Neural cell (in vitro differentiated cells): ENCODE measurements at regions not wholly inside any gene's neighbourhood (a gene's known extent, or its start where the extent isn't known, plus 50 kb on each side); places are given as distances from the start of the nearest gene placed in this dataset.

Source experiments
- H2AFZ ChIP-seq: fragments of 200-600, 300-800 bp; sonication (generic), shearing (Covaris generic); 2 replicates; pipeline ENCODE4 v1.6.0; 2014; ENCODE audit warnings: low read depth, mild to moderate bottlenecking, antibody characterized with exemption, low read length, moderate library complexity
- H3F3A ChIP-seq: fragments of 200-600 bp; shearing (Covaris generic); 2 replicates; pipeline ENCODE4 v1.6.1; 2016; ENCODE audit warnings: mild to moderate bottlenecking, moderate library complexity, mixed read lengths, antibody characterized with exemption, low read length; ENCODE audit not compliant: insufficient read depth, poor library complexity, severe bottlenecking
- H3K27ac ChIP-seq: fragments of 200-600, 300-800 bp; sonication (generic), shearing (Covaris generic); 2 replicates; pipeline ENCODE4 v1.5.1; 2014; ENCODE audit warnings: mild to moderate bottlenecking, low read length, moderate library complexity
- H3K27me3 ChIP-seq: fragments of 300-800, 200-600 bp; sonication (generic), shearing (Covaris generic); 2 replicates; pipeline ENCODE4 v1.6.0; 2014; ENCODE audit warnings: mild to moderate bottlenecking, low read depth, low read length, moderate library complexity; ENCODE audit not compliant: insufficient read depth
- H3K36me3 ChIP-seq: fragments of 300-800, 200-600 bp; sonication (generic), shearing (Covaris generic); 2 replicates; pipeline ENCODE4 v1.5.1; 2014; ENCODE audit warnings: mild to moderate bottlenecking, antibody characterized with exemption, low read length, moderate library complexity; ENCODE audit not compliant: insufficient read depth
- H3K4me2 ChIP-seq: fragments of 300-800, 200-600 bp; sonication (generic), shearing (Covaris generic); 2 replicates; pipeline ENCODE4 v1.6.0; 2014; ENCODE audit warnings: mild to moderate bottlenecking, low read length
- H3K4me3 ChIP-seq: fragments of 300-800, 200-600 bp; sonication (generic), shearing (Covaris generic); 2 replicates; pipeline ENCODE4 v1.5.1; 2014; ENCODE audit warnings: mild to moderate bottlenecking, low read length, moderate library complexity
- H3K79me2 ChIP-seq: fragments of 200-600 bp; shearing (Covaris generic); replicated peaks from 2 replicates; pipeline ENCODE4 v1.6.0; 2014; ENCODE audit warnings: mild to moderate bottlenecking, low read length, moderate library complexity; ENCODE audit not compliant: insufficient read depth
- H3K9ac ChIP-seq: fragments of 300-800, 200-600 bp; sonication (generic), shearing (Covaris generic); 2 replicates; pipeline ENCODE4 v1.6.1; 2016; ENCODE audit warnings: mild to moderate bottlenecking, low read length, mixed read lengths
- H3K9me2 ChIP-seq: fragments of 200-600 bp; shearing (Covaris generic); 2 replicates; pipeline ENCODE4 v1.6.1; 2016; ENCODE audit warnings: mild to moderate bottlenecking, low read length, mixed read lengths; ENCODE audit not compliant: insufficient read depth
- H3K9me3 ChIP-seq: fragments of 200-600, 300-800 bp; sonication (generic), shearing (Covaris generic); 2 replicates; pipeline ENCODE4 v1.6.1; 2016; ENCODE audit warnings: mild to moderate bottlenecking, mixed run types, low read length, moderate library complexity, mixed read lengths
- H4K20me1 ChIP-seq: fragments of 200-600 bp; shearing (Covaris generic); 2 replicates; pipeline ENCODE4 v1.6.1; 2016; ENCODE audit warnings: mild to moderate bottlenecking, mixed run types; ENCODE audit not compliant: insufficient read depth
- EP300 ChIP-seq: fragments of 450-650 bp; conservative IDR thresholded peaks from 2 replicates; pipeline ENCODE4 v1.6.1; 2014; ENCODE audit warnings: antibody characterized with exemption, mild to moderate bottlenecking, moderate library complexity; ENCODE audit not compliant: poor library complexity, severe bottlenecking
- EZH2 ChIP-seq: fragments of 200-600, 300-800 bp; shearing (Covaris generic), sonication (generic); IDR thresholded peaks from 2 replicates; pipeline ENCODE4 v1.6.1; 2014; ENCODE audit warnings: antibody characterized with exemption, low read length, borderline replicate concordance, mild to moderate bottlenecking; ENCODE audit not compliant: insufficient read depth, poor library complexity, severe bottlenecking
- MXI1 ChIP-seq: fragments of 450-650 bp; conservative IDR thresholded peaks from 2 replicates; pipeline ENCODE4 v1.6.1; 2014; ENCODE audit warnings: antibody characterized with exemption, mild to moderate bottlenecking; ENCODE audit not compliant: poor library complexity, severe bottlenecking
- POLR2AphosphoS5 ChIP-seq: IDR thresholded peaks from 2 replicates; pipeline ENCODE4 v1.6.1; 2012
- RAD21 ChIP-seq: fragments of 450-650 bp; conservative IDR thresholded peaks from 2 replicates; pipeline ENCODE4 v1.6.1; 2014; ENCODE audit warnings: antibody characterized with exemption, mild to moderate bottlenecking, moderate library complexity
- SMC3 ChIP-seq: fragments of 450-650 bp; conservative IDR thresholded peaks from 2 replicates; pipeline ENCODE4 v1.6.1; 2014; ENCODE audit warnings: antibody characterized with exemption, mild to moderate bottlenecking, moderate library complexity; ENCODE audit not compliant: poor library complexity
- TAF1 ChIP-seq: IDR thresholded peaks from 2 replicates; pipeline ENCODE4 v1.6.1; 2012; ENCODE audit warnings: low read depth
- TF ChIP-seq, protein P1 (sequence below): fragments of 450-650 bp; IDR thresholded peaks from 2 replicates; pipeline ENCODE4 v1.5.1; 2014; ENCODE audit warnings: antibody characterized with exemption, mild to moderate bottlenecking, moderate library complexity; ENCODE audit not compliant: poor library complexity, severe bottlenecking
- TF ChIP-seq, protein P2 (sequence below): IDR thresholded peaks from 2 replicates; pipeline ENCODE4 v1.6.1; 2012; ENCODE audit warnings: borderline replicate concordance

DNA sequence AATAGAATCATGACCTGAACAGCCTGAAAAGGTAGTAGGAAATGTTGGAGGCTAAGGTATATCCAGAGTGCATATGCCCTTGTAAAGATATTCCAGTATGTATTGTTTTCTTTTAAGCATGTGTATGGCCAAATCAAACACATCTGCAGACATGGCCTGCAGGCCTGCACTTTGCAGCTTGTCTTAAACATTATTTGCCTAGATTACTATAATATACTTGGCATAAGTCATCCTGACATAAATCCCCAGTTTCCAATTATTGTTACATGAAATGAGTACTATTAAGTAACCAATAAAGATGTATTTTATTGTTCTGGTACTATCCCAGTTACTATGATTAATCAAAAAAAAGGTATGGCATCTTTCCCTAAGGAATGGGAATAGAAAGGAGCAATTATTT is 169.1 kb upstream of the PTBP2 start:
- no peaks in the 10 kb centered on the region for H3K9me2 ChIP-seq
- no peaks in the 10 kb centered on the region for H3F3A ChIP-seq
- H3K27ac ChIP-seq: no peak overlapping the region
- H3K9me3 ChIP-seq: no peaks in the 10 kb centered on the region
- H3K79me2 ChIP-seq: no peaks in the 10 kb centered on the region
- H3K36me3 ChIP-seq: no peaks in the 10 kb centered on the region
- H2AFZ ChIP-seq: no peak overlapping the region
- H4K20me1 ChIP-seq: no peaks in the 10 kb centered on the region
- H3K9ac ChIP-seq: no peak overlapping the region
- TF ChIP-seq, protein P1, sequence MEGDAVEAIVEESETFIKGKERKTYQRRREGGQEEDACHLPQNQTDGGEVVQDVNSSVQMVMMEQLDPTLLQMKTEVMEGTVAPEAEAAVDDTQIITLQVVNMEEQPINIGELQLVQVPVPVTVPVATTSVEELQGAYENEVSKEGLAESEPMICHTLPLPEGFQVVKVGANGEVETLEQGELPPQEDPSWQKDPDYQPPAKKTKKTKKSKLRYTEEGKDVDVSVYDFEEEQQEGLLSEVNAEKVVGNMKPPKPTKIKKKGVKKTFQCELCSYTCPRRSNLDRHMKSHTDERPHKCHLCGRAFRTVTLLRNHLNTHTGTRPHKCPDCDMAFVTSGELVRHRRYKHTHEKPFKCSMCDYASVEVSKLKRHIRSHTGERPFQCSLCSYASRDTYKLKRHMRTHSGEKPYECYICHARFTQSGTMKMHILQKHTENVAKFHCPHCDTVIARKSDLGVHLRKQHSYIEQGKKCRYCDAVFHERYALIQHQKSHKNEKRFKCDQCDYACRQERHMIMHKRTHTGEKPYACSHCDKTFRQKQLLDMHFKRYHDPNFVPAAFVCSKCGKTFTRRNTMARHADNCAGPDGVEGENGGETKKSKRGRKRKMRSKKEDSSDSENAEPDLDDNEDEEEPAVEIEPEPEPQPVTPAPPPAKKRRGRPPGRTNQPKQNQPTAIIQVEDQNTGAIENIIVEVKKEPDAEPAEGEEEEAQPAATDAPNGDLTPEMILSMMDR: no peak
- TF ChIP-seq MXI1 (no peak), POLR2AphosphoS5 (no peak), EZH2 (no peak), RAD21 (no peak), TAF1 (no peak), SMC3 (no peak), EP300 (no peak)
- TF ChIP-seq, protein P2, sequence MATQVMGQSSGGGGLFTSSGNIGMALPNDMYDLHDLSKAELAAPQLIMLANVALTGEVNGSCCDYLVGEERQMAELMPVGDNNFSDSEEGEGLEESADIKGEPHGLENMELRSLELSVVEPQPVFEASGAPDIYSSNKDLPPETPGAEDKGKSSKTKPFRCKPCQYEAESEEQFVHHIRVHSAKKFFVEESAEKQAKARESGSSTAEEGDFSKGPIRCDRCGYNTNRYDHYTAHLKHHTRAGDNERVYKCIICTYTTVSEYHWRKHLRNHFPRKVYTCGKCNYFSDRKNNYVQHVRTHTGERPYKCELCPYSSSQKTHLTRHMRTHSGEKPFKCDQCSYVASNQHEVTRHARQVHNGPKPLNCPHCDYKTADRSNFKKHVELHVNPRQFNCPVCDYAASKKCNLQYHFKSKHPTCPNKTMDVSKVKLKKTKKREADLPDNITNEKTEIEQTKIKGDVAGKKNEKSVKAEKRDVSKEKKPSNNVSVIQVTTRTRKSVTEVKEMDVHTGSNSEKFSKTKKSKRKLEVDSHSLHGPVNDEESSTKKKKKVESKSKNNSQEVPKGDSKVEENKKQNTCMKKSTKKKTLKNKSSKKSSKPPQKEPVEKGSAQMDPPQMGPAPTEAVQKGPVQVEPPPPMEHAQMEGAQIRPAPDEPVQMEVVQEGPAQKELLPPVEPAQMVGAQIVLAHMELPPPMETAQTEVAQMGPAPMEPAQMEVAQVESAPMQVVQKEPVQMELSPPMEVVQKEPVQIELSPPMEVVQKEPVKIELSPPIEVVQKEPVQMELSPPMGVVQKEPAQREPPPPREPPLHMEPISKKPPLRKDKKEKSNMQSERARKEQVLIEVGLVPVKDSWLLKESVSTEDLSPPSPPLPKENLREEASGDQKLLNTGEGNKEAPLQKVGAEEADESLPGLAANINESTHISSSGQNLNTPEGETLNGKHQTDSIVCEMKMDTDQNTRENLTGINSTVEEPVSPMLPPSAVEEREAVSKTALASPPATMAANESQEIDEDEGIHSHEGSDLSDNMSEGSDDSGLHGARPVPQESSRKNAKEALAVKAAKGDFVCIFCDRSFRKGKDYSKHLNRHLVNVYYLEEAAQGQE: no peak
- H3K27me3 ChIP-seq: no peaks in the 10 kb centered on the region
- no peak overlapping the region for H3K4me3 ChIP-seq
- H3K4me2 ChIP-seq: no peak overlapping the region

- H2AFZ ChIP-seq: no peak overlapping the region
- no peak overlapping the region for H3K9ac ChIP-seq
- no peaks in the 10 kb centered on the region for H3K27me3 ChIP-seq
- no peaks in the 10 kb centered on the region for H3F3A ChIP-seq
- H3K36me3 ChIP-seq: no peaks in the 10 kb centered on the region
- no peak overlapping the region for H3K4me2 ChIP-seq
- no peak overlapping the region for H3K27ac ChIP-seq
- no peak for TF ChIP-seq EP300
- TF ChIP-seq TAF1: no peak
- TF ChIP-seq RAD21: no peak
- no peak for TF ChIP-seq POLR2AphosphoS5
- TF ChIP-seq SMC3: no peak
- TF ChIP-seq, protein P2: no peak
- no peak for TF ChIP-seq MXI1
- TF ChIP-seq EZH2: no peak
- TF ChIP-seq, protein P1: no peak
- H4K20me1 ChIP-seq: no peaks in the 10 kb centered on the region
- H3K4me3 ChIP-seq: no peak overlapping the region
- no peaks in the 10 kb centered on the region for H3K9me2 ChIP-seq
- H3K79me2 ChIP-seq: no peaks in the 10 kb centered on the region
- no peaks in the 10 kb centered on the region for H3K9me3 ChIP-seq
Observed at GRCh38 chr1:96553811-96554210, 167.8 kb upstream of the PTBP2 start.
